MCF 10A (cell line): ENCODE measurements at regions not wholly inside any gene's neighbourhood (a gene's known extent, or its start where the extent isn't known, plus 50 kb on each side); places are given as distances from the start of the nearest gene placed in this dataset.

Experiments used
- BruUV-seq: library from RNA; stranded (reverse); fragments of 400-500 nt; replicated peaks from 2 replicates; lab custom pipeline; 2021; lab: Mats Ljungman, UMichigan
- CTCF ChIA-PET: fragments of 300-600 bp; sonication (Branson Sonifier 250); formaldehyde crosslinking; extraction: SDS; loops from one replicate; lab custom pipeline; 2021; ENCODE audit warnings: antibody characterized with exemption, inconsistent platforms; lab: Yijun Ruan, JAX
- POLR2A ChIA-PET: fragments of 300-600, 350-650 bp; sonication (Branson Sonifier 250); formaldehyde crosslinking; extraction: SDS; loops from one replicate; lab custom pipeline; 2020; ENCODE audit warnings: antibody characterized with exemption, inconsistent platforms; lab: Yijun Ruan, JAX
- DNase-seq: peaks from one replicate; pipeline ENCODE4 v3.0.0-alpha.2; 2018; ENCODE audit not compliant: unreplicated experiment
- H3K27ac Mint-ChIP-seq: one replicate; pipeline ENCODE4 v1.8.0; 2022; ENCODE audit warnings: mild to moderate bottlenecking, low read depth, mixed read lengths; ENCODE audit not compliant: unreplicated experiment
- H3K27me3 Mint-ChIP-seq: one replicate; pipeline ENCODE4 v1.8.0; 2022; ENCODE audit warnings: mixed read lengths; ENCODE audit not compliant: insufficient read depth, unreplicated experiment
- H3K36me3 Mint-ChIP-seq: one replicate; pipeline ENCODE4 v1.8.0; 2022; ENCODE audit warnings: mild to moderate bottlenecking, moderate library complexity, mixed read lengths; ENCODE audit not compliant: insufficient read depth, unreplicated experiment
- H3K4me1 Mint-ChIP-seq: one replicate; pipeline ENCODE4 v1.8.0; 2022; ENCODE audit warnings: mixed read lengths; ENCODE audit not compliant: insufficient read depth, unreplicated experiment
- H3K4me3 Mint-ChIP-seq: one replicate; pipeline ENCODE4 v1.8.0; 2022; ENCODE audit warnings: mild to moderate bottlenecking, moderate library complexity, mixed read lengths; ENCODE audit not compliant: unreplicated experiment
- H3K9me3 Mint-ChIP-seq: one replicate; pipeline ENCODE4 v1.8.0; 2022; ENCODE audit warnings: mixed read lengths; ENCODE audit not compliant: unreplicated experiment
- CTCF ChIP-seq: fragments of 200-600 bp; IDR thresholded peaks from one replicate; pipeline ENCODE4 v1.8.0; 2022; ENCODE audit warnings: antibody characterized with exemption, mild to moderate bottlenecking; ENCODE audit not compliant: unreplicated experiment
- intact Hi-C: fragments of 100-400 bp; cut with micrococcal nuclease; formaldehyde crosslinking; loops from 2 replicates; pipeline ENCODE4 v1.14.1; 2022

GRCh38 chr3:31405515-31405914 lies 127.2 kb upstream of the STT3B start:
- TF ChIP-seq CTCF: no peak
- no peak for DNase-seq
- no TSS peak for BruUV-seq
- intact Hi-C loops: no loop called here
- H3K36me3 Mint-ChIP-seq: peaks cover 6% of the 10 kb centered on the region
- H3K27me3 Mint-ChIP-seq: peaks cover 20% of the 10 kb centered on the region
- no peak overlapping the region for H3K27ac Mint-ChIP-seq
- POLR2A ChIA-PET: interaction anchor here (1.0 kb wide), 1 partner anchor 9 kb away, joined by 4 read pairs; no protein-coding TSS in a partner anchor
- peaks cover 12% of the 10 kb centered on the region for H3K9me3 Mint-ChIP-seq
- H3K4me1 Mint-ChIP-seq: no peaks in the 10 kb centered on the region
- CTCF ChIA-PET: interaction anchor here (0.6 kb wide), 1 partner anchor 246 kb away, joined by 3 read pairs; no protein-coding TSS in a partner anchor
- H3K4me3 Mint-ChIP-seq: no peak overlapping the region

- intact Hi-C loops: no loop called here
- Mint-ChIP-seq H3K4me3 (no peak overlapping the region), H3K36me3 (no peaks in the 10 kb centered on the region), H3K4me1 (no peaks in the 10 kb centered on the region), H3K9me3 (peaks cover under 1% of the 10 kb centered on the region), H3K27me3 (peaks cover 7% of the 10 kb centered on the region), H3K27ac (no peak overlapping the region)
- DNase-seq: no peak
- POLR2A ChIA-PET: no interaction called here
- no TSS peak for BruUV-seq
- CTCF ChIA-PET: no interaction called here
- no peak for TF ChIP-seq CTCF
Observed at GRCh38 chr3:31406896-31407295, 125.8 kb upstream of the STT3B start.

GRCh38 chr3:31407665-31408064 lies 125.1 kb upstream of the STT3B start:
- no peak for TF ChIP-seq CTCF

GRCh38 chr3:31408720-31409119 lies 124.0 kb upstream of the STT3B start:
- POLR2A ChIA-PET: no interaction called here
- H3K4me1 Mint-ChIP-seq: no peaks in the 10 kb centered on the region

More at GRCh38 chr3:31407665-31408064, 125.1 kb upstream of the STT3B start:
- H3K9me3 Mint-ChIP-seq: no peaks in the 10 kb centered on the region
- H3K27ac Mint-ChIP-seq: no peak overlapping the region
- DNase-seq: no peak
- H3K36me3 Mint-ChIP-seq: no peaks in the 10 kb centered on the region
- H3K4me3 Mint-ChIP-seq: no peak overlapping the region
- BruUV-seq: no TSS peak
- ChIA-PET POLR2A (no interaction called here), CTCF (no interaction called here)
- intact Hi-C loops: no loop called here
- H3K4me1 Mint-ChIP-seq: no peaks in the 10 kb centered on the region
- H3K27me3 Mint-ChIP-seq: no peaks in the 10 kb centered on the region

More at GRCh38 chr3:31408720-31409119, 124.0 kb upstream of the STT3B start:
- CTCF ChIA-PET: no interaction called here
- intact Hi-C loops: no loop called here
- TF ChIP-seq CTCF: no peak
- Mint-ChIP-seq H3K9me3 (no peaks in the 10 kb centered on the region), H3K36me3 (no peaks in the 10 kb centered on the region), H3K27me3 (no peaks in the 10 kb centered on the region), H3K4me3 (no peak overlapping the region), H3K27ac (no peak overlapping the region)
- DNase-seq: no peak
- no TSS peak for BruUV-seq
